Skin of body (tissue), 1 donor: ENCODE measurements at regions not wholly inside any gene's neighbourhood (a gene's known extent, or its start where the extent isn't known, plus 50 kb on each side); places are given as distances from the start of the nearest gene placed in this dataset.

Experiments
- DNase-seq: peaks from one replicate; lab custom pipeline; 2025; lab: John Stamatoyannopoulos, UW

DNA sequence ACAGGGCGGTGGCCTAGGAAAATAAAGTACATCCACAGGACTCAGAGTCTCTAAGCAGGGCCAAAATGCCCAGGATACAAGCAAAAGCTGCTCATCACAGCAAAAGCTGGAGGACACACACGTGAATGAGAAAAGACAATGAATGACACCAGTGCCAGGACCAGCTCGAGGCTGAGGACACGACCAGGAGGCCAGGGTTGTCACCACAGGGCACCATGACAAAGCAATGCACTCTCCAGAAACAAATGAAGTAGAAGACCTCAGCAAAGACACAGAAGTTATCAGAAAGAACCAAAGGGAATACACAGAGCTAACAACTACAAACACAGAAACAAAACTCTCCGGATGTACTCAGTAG, 92.1 kb downstream of the FOXL3 start:
- no peak for DNase-seq

DNA sequence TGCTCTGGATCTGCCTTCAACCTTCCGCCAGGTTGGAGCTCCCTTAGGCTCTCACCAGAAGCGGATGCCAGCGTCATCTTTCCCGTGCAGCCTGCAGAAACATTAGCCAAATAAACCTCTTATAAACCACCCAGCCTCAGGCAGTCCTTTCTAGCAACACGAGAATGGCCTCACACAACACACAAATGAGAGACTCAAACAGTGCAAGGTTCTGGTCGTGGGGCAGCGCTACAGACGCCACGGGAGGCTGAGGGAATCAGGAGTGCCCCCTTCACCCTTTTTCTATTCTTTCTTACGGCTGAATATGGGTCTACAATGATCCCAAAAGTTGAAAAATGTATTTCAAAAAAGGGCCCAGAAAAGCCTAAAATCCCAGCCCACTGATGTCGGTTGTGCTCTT, 96.4 kb downstream of the FOXL3 start:
- no peak for DNase-seq

- no peak for DNase-seq
Observed at GRCh38 chr7:387132-388022, 97.4 kb downstream of the FOXL3 start.

DNA sequence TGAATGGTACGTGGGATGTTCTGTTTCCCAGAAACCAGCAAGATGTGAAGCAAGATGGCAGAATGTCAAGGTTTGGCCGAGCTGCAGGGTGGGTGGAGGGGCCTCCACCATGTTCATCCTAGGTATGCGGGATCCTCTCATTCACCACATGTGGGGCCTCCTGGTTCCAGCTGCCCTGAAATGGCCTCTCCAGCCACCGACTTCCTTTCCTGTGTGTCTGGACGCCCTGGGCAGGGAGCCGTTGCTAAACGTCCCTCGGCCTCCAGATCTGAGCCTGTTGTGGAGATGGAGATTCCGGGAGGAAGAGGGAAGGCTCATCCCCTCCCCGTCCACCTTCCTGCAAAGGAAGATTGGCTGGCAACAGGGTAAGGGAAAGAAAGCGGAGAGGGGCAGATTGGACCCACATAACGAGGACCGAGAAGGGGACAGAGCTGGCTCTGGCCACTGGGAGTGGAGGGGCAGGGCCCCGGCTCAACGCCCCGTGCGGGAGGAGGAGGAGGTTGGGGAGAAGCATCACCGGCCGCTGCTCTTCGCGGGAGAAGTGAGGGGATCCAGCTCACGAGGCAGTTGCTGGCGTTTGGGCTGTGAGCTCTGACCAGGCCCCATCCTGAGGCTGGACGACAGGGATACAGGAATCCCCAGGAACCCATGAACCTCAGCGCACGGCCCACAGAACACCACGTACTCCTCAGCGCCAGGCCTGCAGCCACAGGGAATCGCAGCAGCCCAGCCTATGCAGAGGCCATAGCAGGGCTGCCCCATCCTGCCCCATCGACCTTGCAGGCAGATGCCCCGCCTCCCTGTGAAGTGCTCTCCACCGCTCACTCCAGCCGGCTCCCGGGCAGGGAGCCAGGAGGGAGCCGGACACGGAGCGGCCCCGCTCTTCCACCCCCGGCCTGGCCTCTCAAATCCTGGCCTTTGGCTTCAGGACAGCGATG, 98.3 kb downstream of the FOXL3 start:
- no peak for DNase-seq

DNA sequence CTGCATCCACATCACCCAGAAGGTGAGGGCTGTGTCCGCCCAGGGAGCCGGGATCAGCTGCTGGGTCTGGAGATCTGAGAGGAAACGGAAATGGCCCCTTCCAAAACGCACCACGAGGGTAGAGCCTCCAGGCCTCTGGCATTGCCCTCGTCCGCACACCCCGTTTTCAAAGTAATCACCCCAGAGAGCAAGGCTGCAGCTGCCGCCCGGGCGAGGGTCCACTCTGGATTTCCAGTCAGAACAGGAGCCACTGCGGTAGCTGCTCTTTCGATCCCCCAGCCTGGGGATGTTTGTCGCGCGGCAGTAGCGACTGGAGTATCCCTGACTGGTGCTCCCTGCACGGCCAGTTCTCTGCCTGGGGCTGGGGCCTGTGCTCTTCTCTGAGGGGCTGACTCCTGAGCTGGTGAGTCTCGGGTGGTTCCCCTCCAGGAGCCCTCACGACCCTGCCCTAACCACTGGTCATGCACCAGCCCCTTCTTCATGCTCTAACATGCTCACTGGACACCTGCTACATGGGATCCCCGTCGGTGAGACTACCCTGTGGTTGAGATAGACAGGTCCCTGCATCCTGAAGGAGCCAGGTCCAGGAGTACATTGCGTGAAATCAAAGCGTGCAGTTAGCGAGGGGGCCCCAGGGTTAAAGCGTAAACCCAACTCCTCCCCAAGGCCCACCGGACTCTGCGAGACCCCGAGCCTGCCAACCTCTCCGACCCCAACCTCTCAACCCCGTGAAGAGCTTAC, 99.2 kb downstream of the FOXL3 start:
- no peak for DNase-seq

- DNase-seq: no peak
Observed at GRCh38 chr7:389911-390601, 100.1 kb downstream of the FOXL3 start.

DNA sequence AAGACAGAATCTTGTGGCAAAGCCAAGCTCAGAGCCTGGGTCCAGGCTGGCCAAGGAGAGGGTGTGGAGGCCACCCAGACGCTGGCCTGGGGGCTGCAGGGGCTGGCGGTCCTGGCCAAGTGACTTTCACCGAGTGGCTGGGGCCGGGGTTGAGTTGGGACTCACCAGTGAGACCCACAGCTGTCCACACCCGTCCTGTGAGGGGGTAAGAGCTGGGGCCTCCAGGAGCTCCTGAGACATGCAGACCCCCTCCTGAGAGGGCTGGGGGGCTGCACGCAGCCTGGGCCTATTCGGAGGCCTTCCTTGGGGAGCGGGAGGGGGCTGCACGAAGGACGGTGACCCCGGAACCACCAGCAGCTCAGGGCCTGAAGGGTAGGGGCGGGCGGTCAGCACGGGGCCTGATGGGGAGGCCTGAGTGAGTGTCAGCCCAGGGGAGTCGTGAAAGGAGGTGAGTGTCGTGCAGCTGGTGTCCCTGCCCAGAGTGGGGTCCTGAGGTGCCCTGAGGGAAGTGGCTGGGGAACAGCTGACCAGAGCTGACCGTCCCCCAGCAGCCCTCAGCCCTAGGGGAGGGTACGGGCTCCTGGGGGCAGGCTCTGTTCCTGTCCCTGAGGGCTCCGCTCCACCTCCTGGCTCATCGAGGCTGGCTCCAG, 100.9 kb downstream of the FOXL3 start:
- DNase-seq: no peak

GRCh38 chr7:391411-391951, 101.5 kb downstream of the FOXL3 start:
- no peak for DNase-seq

- no peak for DNase-seq
Observed at GRCh38 chr7:391961-392524, 102.1 kb downstream of the FOXL3 start.

GRCh38 chr7:392822-393221, 102.9 kb downstream of the FOXL3 start:
- no peak for DNase-seq

GRCh38 chr7:395643-396042, 105.7 kb downstream of the FOXL3 start:
- DNase-seq: no peak

DNA sequence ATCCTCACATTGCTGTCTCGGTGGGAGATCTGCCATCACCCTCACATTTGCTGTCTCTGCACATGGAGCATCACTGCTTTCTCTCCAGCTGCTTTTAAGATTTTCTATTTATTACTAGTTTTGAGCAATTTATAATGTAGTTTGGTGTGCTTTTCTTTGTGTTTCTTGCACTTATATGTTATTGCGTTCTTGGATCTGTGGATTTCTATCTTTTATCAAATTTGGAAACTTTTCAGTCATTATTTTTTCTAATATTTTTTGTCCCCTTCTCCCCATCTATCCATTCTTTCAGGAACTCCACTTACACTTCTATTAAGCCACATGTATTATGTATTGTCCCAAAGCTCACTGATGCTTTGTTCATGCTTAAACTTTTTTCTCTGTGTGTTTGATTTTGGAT, 108.9 kb downstream of the FOXL3 start:
- DNase-seq: no peak

GRCh38 chr7:400901-401485, 111.0 kb downstream of the FOXL3 start:
- DNase-seq: no peak

GRCh38 chr7:401495-401894, 111.5 kb downstream of the FOXL3 start:
- no peak for DNase-seq

DNA sequence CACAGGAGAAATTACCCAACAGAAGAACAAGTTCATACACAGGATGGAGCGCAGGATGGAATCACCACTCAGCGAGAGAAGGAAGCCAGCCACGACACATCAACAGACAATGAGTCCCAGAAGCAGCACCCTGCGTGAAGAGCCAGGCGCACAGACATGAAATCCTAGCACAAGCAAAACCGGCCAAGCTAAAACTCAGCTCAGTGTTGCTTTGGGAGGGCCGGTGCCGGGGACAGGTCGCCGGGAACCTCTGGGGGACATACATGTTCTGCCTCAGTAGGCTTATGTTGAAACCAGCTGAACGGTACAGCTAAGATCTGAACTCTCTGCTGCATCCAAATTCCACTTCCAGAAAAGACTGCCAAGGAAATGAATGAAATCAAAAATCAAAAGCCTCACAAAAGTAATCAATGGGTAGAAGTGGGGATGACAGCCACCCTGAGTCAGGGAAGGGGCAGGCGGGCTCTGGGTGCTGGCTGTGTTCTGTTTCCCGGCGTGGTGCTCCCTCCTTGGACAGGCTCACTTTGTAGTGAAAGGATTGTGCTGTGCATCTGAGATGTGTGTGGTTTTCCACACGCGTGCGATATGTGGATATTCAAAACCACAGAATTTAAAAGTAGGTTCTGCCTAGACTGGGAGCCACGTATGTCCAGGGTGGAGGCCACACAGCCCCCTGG, 114.7 kb downstream of the PDGFA start:
- DNase-seq: no peak

GRCh38 chr7:405489-406211, 114.0 kb downstream of the PDGFA start:
- DNase-seq: no peak

DNA sequence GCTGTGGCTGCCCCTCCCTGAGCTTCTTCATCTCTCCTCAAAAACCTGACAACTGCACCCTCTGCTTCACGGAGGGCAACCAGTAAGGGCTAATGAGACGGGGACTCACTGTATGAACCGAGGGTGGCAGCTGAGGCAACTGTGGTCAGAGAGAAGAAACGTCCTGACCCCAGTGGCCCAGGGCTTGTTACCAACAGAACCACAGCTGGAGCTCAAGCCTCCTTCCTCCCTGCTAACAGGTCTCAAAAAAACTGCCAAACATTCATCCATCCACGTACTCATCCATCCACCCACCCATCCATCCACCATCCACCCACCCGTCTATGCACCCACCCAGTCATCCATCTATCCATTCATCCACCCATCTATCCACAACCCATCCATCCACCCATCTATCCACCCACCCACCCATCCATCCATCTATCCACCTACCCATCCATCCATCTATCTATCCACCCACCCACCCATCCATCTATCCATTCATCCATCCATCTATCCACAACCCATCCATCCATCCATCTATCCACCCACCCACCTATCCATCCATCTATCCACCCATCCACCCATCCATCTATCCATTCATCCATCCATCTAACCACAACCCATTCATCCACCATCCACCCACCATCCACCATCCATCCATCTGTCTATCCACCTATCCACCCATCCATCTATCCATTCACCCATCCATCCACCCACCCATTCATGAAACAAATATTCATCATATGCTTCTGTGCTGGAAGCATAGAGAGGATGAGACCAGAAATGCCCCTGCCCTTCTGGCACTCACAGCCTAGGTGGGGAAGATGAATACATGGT, 111.7 kb downstream of the PDGFA start:
- DNase-seq: no peak
